ENCODE measurements at regions not wholly inside any gene's neighbourhood (a gene's known extent, or its start where the extent isn't known, plus 50 kb on each side); places are given as distances from the start of the nearest gene placed in this dataset.

- no peak for TF ChIP-seq CTCF (IDR thresholded peaks at IDR 0.05)
- no peak for TF ChIP-seq POLR2A (IDR thresholded peaks at IDR 0.05)
These were observed 90.0 kb downstream of the CDC42EP3 start for GRCh38 chr2:37581433-37581832.
